GM21390 (cell line): ENCODE measurements at regions not wholly inside any gene's neighbourhood (a gene's known extent, or its start where the extent isn't known, plus 50 kb on each side); places are given as distances from the start of the nearest gene placed in this dataset.
"Not testable (repeated sequence)": the region's sequence is repeated elsewhere in the genome, so short reads cannot be mapped to it uniquely, and the experiment has no call there.

Source experiments
- ATAC-seq: cut with Tn5 transposase; IDR thresholded peaks from one replicate; pipeline ENCODE4 v1.9.1; 2021; ENCODE audit not compliant: unreplicated experiment

- no peak for ATAC-seq
Measured at GRCh38 chr7:119916501-119916900, 356.5 kb upstream of the KCND2 start.

GRCh38 chr7:119918185-119918584, 354.8 kb upstream of the KCND2 start:
- ATAC-seq, result no peak

DNA sequence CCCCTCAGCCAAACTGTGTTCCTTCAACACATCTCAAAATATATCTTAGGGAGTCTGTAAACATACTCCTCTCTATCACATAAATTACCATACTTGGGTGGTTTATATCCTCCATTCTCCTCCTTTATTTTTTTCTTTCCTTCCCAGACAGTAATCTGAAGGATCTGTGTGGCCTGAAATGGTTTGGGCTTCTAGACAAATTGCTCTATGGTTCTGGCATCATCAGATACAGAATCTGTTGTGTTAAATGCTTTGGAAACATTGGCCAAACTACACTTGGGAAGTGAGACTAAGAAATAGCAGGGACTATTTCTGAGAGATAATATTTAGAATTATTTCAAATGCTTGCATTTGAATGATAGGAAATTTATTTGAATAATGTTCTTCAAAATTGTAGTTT, 353.0 kb upstream of the KCND2 start:
- ATAC-seq, result no peak

DNA sequence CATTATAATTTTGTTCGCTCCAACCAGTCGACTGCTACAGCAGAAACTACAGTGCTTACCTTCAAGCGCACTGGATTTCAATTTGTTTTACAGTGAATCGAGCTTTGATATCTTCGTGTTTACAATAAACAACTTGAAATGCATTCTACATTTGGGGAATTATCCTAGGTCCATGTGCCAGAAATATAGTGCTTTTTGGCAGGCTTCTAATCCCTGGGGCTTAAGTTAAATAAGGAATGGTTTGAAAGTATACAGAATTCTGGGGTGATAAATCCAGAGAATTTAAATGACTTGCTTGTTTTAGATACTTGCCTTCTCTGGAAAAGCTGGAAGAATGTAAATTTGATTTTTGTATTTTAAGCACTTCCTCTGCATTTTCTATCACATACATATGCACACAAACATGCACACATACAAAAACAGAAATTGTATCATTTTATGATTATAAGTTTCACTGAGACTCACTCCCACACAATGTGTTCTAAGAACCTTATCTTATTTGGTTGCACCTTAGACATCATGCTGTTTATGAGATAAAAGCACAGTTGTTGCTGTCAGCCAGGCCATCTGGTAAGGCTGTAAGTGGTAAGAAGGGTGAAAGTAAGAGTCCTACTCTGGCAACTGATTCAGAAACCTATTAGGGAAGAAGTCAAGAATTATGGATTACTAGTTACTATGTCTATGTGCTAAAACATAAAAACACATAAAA, 347.2 kb upstream of the KCND2 start:
- no peak for ATAC-seq

- no peak for ATAC-seq
Measured at GRCh38 chr7:119929891-119930290, 343.1 kb upstream of the KCND2 start.

GRCh38 chr7:119931230-119931824, 341.6 kb upstream of the KCND2 start:
- ATAC-seq, result no peak

DNA sequence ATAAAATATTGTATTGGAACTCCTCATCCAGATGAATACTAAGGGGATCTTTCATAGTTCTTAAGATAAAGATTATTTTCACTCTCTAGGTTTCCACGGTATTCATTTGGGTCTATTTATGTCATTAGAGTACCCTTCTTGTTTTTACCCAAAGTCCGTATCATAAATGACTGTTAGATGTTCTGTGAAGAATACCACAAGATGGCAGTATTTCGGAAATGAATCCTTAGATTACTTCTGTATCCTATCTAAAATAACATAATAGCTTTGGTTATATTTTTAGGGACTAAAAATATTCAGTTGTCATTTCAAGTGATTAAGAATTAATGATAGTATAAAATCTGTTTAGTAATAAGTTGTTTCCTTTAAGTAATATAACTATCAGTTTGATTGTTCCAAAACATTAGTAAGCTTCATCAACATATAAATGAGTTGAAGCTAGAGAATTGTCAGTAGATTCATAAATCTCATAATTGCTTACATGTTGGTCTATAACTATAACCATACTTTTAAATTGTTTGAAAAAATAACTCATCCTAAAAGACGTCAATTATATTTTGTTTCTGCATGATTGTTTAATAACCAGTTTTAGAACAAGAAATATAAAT, 337.5 kb upstream of the KCND2 start:
- ATAC-seq, result peak; percentile 69

- ATAC-seq, result no peak
Measured at GRCh38 chr7:119936836-119937235, 336.1 kb upstream of the KCND2 start.

DNA sequence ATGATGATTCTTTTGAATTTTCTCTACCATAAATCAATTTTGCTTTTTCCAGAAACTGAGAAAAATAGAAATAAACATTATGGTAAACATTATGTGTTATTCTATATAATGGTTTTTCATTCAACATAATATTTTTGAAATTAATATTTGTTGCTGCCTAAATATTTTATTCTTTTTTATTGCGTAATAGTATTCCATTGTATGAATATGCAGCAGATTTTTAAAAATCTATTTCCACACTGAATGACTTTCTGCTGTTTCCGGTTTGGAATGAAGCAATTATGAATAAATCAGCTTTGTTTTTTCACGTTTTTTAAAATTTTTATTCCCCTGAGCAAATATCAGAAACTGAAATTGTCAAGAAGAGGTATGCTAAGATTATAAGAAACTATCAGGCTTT, 335.2 kb upstream of the KCND2 start:
- ATAC-seq, result no peak

- no peak for ATAC-seq
Measured at GRCh38 chr7:119943942-119944600, 328.9 kb upstream of the KCND2 start.

DNA sequence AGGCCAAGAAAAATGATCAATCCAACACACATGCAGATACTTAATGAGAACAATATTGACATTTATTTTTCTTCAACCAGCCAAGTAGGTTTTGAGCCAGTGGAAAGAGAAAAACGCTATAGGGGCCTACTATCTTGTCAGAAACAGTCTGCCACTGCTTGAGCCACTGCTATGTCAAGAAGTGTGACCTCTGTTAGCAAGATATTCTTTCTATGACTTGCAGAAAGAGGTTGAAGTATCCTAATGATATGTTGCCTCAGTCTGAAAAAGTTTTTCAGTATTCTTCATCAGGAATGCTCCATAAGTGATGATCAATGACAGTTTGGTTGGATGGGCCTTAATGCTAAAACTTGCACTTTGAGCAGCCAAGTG, 328.4 kb upstream of the KCND2 start:
- no peak for ATAC-seq

- ATAC-seq, result no peak
Measured at GRCh38 chr7:119945822-119946221, 327.2 kb upstream of the KCND2 start.

DNA sequence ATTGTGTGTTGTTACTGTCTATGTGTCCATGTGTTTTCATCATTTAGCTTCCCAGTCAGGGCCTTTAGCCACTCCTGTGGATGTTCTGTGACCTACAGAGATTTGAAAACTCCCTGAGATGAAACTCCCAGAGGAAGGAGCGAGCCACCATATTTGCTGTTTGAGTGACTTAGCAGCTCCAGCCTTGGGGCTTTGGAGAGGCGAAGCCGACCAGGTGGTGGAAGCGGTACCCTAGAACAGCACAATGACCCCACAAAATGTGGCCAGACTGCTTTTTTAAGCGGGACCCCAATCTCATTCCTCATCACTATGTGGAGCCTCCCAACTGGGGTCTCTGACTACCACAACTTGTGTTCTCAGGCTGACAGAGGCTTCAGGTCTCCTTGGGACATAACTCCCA, 323.9 kb upstream of the KCND2 start:
- no peak for ATAC-seq

DNA sequence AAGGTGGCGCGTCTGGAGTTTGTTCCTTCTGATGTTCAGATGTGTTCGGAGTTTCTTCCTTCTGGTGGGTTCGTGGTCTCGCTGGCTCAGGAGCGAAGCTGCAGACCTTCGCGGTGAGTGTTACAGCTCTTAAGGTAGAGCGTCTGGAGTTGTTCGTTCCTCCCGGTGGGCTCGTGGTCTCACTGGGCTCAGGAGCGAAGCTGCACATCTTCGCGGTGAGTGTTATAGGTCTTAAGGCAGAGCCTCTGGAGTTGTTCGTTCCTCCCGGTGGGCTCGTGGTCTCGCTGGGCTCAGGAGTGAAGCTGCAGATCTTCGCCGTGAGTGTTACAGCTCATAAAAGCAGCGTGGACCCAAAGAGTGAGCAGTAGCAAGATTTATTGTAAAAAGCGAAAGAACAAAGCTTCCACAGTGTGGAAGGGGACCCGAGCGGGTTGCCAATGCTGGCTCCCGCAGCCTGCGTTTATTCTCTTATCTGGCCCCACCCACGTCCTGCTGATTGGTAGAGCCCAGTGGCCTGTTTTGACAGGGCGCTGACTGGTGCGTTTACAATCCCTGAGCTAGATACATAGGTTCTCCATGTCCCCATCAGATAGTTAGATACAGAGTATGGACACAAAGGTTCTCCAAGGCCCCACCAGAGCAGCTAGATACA, 322.5 kb upstream of the KCND2 start:
- ATAC-seq, result not testable (repeated sequence)

GRCh38 chr7:119951614-119952013, 321.4 kb upstream of the KCND2 start:
- ATAC-seq, result not testable (repeated sequence)

GRCh38 chr7:119957335-119957734, 315.6 kb upstream of the KCND2 start:
- ATAC-seq, result no peak

DNA sequence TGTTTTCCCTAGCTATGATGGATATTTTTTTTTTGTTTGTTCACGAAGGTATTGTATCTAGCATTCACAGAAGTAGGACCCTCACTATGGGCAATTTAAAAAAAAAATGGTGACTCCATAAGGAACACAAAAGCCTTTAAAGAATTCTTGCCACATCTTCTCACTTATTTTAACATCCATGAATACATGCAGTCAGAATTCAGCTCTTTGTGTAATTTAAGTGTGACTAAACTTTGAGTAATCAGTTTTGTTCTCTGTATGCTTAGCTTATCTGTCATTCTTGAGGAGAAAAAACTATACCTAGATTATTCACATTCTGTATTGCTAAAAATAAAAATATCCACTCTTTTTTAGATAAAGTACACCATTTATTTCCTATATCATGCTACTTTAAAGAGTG, 313.2 kb upstream of the KCND2 start:
- ATAC-seq, result no peak

DNA sequence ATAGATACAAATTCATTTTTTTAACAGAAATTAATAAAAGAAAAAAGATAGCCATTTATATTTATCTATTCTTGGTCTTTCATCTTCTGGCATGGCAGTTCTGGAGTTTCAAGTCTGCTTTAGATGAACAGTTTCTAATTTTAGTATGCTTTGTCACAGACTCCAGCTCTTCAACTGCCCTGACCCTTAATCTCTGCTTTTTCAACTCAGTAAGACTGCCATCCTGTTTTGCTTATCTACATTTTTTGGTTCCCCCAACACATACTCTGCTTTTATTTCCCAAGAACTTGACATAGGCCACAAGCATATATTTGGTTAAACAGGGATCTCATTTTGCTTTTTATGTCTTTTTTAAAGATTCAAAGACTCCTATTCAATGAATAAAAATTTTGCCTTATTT, 309.3 kb upstream of the KCND2 start:
- no peak for ATAC-seq

GRCh38 chr7:119964065-119964464, 308.9 kb upstream of the KCND2 start:
- no peak for ATAC-seq

GRCh38 chr7:119964788-119965542, 308.0 kb upstream of the KCND2 start:
- no peak for ATAC-seq

- ATAC-seq, result no peak
Measured at GRCh38 chr7:119967221-119967620, 305.8 kb upstream of the KCND2 start.
